Left renal cortex interstitium (tissue), 4 donors: ENCODE measurements at regions not wholly inside any gene's neighbourhood (a gene's known extent, or its start where the extent isn't known, plus 50 kb on each side); places are given as distances from the start of the nearest gene placed in this dataset.

Experiments used
- DNase-seq, 4 donors: peaks; one replicate each; pipeline ENCODE4 v3.0.0-alpha.2; 2013; ENCODE audit warnings: low read depth in 4 of 4, low spot score in 2 of 4, missing footprints in 1 of 4

DNA sequence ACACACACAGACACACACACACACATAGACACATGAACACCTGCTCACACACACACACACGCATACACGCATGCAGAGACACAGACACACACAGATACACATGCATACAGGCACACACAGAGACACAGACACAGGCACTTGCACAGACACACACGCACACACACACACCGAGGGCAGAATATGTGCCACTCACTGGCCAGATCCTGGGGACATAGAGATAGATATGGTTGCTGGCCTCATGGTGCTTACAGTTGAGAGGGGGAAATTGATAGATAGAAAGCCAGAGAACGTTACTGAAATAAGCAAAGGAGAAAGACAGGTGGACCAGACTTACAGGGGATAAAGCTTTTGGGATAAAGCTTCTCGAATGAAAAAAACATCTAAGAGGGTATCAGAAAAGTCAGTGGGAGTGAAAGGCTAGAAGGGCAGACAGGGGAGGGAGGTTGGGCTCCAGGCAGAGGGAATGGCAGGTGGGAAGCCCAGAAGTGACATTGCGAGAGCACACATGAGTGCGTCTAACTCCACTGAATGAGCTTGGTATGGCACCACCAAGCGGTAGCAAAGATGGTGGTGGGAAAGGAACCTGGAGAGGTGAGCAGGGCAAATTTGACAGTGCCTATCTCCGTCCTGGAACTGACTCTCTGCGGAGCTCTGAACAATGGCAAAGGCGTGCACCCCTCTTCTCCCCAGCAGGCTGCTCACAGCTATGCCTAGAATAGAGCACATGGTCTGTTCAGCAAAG is 390.1 kb upstream of the TRIB2 start:
- no peak for DNase-seq

DNA sequence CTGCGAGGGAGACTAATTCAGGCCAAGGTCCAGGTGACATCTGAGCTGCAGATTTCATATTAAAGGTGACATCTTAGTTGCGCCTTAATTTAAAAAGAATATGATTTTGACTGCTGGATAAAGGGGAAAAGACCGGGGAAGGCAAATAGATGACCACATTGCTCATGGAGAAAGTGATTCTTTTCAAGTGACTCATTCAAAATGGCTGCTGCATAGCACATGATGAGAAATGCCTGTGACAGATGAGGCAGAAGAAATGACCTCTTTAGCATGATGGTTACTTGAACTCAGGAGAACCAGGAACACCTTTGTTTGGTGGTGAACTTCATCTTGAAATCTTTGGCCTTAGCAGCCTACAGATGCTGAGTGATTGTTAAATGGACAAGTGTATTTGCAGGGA is 385.8 kb upstream of the TRIB2 start:
- no peak for DNase-seq

DNA sequence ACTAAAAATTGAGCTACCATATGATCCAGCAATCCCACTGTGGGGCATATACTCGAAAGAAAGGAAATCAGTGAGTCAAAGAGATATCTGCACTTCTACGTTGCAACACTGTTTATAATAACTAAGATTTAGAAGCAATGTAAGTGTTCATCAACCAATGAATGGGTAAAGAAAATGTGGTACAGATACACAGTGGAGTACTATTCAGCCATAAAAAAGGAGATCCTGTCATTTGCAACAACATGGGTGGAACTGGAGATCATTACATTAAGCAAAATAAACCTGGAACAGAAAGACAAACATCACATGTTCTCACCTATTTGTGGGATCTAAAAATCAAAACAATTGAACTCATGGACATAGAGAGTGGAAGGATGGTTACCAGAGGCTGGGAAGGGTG is 385.0 kb upstream of the TRIB2 start:
- no peak for DNase-seq

DNA sequence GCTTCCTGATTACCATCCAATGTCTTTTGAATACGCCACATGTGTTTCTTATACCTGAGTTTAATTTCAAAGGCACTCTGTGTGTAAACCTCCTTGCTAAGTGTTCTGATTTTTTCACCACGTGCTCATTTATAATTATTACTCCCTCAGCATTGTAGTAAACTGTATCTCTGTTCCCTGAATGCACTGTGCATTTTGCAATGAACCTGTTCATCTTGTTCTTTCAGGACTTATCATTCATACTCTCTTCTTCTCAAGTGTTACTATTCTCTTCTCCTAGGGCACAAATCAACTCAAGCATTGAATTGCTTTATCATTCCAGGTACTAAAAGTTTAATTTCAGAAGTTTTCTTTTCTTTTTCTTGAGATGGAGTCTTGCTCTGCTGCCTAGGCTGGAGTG is 383.4 kb upstream of the TRIB2 start:
- no peak for DNase-seq

DNA sequence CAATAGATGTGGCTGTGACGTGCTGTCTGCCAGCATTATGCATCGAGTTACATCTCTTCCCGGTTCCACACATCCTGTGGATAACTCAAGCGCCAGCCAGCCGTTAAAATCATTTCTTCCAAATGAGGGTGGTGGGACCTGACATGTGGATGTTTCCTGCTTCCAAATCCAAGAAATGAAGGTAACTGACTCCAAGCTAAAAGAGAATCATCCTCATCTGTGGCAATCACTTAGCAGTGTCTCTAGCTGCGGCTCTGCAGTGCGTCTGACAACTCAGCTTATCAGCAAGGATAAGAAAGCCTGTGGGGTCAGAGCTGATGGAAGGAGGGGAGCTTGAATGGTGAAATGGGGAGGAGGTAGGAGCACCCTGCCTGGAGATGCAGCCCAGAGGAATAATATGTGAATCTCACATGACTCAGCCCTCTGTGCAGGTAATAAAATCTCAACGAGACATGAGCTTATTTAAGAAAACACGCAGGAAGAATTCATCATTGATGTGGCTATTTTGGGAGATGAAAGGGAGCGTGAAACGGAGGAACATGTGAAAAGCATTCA is 382.2 kb upstream of the TRIB2 start:
- no peak for DNase-seq

DNA sequence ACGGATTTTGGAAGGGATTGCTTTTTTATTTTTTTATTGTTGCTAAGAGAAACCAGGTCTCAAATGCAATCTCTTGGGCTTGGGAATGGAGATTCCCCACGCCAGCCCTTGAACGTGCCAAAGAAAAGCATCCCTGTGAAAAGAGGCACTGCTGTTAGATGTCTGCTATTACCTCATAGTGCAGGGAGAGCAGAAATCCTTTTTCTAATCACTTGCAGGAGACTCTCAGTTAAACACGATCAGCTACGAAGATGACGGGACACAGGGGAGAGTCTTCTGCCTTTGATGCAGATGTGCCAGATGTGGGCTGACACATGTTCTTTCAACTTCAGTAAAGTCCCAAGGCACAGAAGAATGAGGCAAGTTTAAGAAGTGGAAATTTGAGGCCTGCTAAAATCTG is 381.6 kb upstream of the TRIB2 start:
- DNase-seq = no peak

DNA sequence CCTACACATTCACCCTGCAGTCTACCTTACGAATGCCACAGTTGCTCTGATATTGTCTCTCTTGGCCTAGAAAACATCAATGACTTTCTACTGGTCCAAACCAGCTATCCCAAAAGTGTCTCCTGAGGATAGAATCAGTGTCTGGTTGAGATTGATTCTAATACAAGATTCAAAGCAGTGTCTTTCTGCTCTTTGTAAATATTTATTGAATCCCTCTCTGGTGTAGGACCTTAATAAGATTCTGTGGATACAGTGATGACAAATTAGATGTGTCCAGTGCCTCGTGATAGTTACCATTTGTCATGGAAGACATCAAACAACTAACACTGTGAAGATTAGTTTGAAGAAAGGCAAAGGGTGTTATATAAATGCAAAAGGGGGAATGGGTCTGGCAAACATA is 380.7 kb upstream of the TRIB2 start:
- DNase-seq = no peak

DNA sequence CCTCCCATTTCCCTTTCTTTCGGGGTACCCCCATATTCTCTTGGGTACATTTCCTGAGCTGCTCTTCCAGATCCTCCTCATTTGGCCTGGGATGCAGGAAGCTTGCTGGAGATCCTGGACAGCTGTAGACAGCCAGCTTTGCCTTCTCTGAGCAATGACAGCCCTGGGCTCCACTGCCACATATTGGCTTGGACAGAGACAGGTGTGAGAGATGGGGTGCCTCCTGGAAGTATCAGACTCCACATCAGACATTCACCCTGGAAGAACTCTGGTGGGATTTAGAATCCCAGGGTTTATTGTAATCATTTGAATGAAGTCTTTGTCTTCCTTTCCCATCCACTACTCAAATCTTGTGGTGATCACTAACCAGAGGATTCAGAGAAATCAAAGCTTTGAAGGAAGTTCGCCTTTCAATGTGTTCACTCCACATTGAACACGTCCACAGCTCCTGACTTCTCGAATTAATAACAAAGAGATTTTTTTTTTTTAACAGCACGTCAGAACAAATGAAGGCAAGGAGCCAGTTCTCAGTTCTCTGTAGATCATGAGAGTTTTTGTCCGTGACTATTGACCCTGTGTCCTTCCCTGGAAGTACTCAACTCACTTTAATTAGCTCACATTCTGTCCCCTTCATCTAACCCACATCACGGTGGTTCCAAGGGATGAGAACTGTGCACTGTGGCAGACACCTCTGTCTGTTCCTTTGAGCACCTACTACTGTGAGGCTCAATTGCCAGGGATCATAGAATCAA is 377.6 kb upstream of the TRIB2 start:
- DNase-seq = no peak

DNA sequence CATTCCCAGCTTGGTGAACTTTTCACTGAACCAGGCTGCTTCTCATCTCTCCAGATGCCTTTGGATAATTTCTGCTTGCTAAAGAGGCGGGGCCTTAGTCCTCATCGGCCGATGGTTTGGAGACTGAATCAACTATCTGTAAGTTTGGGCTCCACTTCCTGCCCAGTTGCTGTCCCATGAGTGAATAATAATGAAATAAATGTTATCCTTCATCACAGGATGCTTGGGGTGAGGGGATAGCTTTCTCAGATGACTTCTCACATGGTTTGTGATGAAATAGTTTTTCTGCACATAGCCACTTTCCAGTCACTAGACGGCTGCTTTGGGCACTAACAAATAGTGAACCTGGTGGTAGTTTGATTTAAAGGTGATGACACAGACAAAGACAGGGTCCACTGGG is 376.6 kb upstream of the TRIB2 start:
- DNase-seq = no peak

DNA sequence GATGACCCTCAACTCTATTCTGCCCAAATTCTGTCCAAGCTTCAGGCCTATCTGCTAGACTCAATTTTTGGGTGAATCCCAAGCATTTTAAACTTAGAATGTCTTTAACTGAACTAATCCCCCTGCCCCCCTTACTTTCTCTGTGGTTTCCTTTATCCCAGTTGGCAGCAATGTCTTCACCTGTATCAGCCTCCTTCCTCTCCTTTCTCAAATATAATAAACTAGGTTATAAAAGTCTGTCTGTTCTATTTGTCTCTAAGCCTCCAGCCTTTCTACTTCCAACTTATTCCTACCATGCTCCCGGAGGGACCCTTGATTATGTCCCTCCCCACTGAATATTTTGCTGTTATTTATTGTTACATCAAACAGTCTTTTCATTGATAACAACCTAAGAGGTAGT is 375.5 kb upstream of the TRIB2 start:
- no peak for DNase-seq

DNA sequence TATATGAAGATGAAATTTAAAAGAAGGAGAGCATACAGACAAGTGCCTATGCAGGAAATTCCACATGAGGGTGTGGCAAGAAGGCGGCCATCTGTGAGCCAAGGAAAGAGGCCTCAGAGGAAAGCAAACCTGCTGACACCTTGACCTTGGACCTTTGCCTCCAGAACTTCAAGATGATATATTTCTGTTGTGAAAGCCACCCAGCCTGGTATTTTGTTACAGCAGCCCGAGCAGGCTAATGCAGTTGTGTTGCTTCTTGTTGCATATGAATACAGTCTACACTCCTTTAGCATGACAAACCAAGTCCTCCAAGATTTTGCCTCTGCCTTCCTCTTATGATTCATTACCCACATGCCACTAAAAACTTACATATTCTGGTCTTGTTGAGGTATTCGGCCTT is 374.8 kb upstream of the TRIB2 start:
- DNase-seq = no peak

DNA sequence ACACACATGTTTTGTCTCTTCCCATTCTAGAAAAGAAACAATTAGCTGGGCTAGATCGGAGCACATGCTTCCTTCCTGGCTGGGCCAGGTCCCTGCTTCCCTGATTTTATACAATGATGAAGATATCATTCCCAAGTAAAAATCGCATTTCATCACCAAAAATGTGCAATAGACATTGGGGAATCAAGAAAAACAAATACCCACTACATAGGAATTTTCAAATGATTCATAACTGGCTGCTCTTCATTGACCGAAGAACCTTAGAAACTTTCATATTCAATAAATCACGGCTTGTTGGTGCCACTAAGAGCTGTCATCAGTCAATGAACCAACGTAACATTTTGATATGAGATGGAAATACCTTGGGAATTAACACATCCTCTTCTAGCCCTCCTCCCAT is 373.6 kb upstream of the TRIB2 start:
- DNase-seq = no peak

DNA sequence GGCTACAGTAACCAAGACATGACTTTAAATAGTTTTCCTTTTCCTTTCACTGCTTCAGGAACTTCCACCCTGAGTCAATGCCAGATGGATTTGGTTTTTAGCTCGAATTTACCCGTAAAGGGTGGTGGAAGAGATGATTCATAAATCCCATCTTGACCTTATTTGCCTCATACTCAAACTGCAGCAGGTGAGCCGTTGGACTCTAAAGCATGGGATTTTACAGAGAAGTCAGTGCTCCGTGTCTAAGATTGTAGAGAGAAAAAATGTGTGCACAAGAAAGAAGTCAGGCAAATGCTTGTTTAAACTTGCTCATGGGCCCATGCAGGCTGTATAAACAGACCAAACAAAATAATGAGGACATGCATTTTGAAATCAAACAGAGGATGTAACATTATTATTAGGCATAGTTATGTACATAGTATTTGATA is 369.7 kb upstream of the TRIB2 start:
- DNase-seq = no peak

DNA sequence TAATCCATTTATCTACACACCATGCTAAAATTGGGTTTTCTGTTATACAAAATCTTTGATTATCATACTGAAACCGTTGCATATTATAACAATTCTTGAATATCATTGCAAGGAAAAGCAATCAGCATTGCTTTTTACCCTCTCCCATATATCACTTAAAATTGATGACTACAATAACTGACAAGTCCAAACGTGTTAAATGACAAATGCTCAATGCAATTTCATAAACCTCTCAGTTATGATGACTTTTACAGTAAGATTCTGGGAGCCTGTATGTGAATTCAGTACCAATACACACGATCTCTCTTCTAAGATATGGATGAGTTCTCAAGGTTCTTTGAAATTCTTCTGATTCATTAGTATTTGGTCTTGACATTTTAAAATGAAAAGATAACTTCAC is 368.5 kb upstream of the TRIB2 start:
- no peak for DNase-seq

DNA sequence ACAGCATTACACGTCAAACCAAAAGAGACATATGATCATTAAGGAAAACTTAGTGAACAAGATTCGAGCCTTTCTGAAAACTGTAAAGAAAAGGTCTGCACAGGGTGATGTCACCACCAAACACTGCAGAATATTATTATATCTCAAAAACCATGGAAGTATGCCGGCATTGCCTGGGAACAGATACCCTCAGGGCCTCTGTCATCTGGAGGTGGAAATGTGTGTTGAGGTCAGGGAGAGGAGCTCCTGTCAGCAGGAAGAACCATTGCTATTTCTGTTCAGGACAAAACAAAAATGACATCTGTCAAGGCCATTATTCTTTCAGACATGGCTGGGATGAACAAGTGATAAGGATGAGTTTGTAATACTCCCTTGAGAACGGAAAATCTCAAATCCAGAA is 365.9 kb upstream of the TRIB2 start:
- no peak for DNase-seq

DNA sequence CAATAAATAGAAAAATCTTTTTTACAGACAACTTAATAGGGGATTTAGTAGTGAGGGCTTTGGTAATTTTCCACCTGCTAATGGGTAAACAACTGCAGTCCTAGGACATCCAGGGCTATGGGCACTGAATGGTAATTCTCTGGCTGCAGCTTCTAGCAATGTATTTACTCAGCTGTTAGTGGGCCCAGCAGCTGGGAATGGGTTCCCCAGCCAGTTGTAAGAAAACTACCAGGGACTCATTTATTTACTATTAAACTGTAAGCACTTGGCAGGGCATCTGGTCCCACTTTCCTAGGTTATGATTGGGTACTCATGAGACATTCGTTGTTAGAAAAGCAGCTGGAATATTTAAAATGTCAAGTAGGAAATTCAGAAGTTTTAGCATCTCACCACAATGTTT is 363.8 kb upstream of the TRIB2 start:
- DNase-seq = peak in 1 of 4 donors; percentile 3

DNA sequence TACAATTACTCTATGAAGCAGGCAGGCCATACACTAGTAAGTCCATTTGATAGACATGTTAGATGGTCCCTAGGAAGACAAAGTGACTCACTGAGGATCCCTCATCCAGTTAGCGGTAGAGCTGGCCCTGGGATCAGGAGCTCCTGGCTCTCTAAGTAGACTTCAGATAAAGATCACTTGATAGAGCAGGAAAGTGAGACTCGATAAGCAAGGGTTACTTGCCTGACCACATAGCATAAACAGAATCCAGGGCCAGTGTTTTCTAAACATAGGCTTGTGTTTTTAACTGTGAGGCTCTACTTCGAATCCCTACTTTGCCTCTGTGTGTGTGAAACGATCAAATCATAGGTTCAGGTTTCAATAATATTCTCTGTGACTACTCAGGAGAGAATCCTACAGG is 355.2 kb upstream of the TRIB2 start:
- no peak for DNase-seq

DNA sequence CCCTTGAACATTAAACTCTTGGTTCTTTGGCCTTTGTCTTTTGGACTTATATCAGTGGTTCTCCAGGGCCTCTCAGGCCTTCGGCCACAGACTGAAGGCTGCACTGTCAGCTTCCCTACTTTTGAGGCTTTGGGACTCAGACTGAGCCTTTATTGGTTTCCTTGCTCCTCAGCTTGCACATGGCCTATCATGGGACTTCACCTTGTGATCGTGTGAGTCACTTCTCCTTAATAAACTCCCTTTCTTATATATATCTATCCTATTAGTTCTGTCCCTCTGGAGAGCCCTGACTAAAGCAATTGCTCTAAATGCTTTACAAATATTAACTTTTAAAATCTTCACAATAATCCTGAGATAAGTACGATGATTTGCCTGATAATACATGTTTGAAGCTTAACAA is 353.6 kb upstream of the TRIB2 start:
- DNase-seq = no peak

DNA sequence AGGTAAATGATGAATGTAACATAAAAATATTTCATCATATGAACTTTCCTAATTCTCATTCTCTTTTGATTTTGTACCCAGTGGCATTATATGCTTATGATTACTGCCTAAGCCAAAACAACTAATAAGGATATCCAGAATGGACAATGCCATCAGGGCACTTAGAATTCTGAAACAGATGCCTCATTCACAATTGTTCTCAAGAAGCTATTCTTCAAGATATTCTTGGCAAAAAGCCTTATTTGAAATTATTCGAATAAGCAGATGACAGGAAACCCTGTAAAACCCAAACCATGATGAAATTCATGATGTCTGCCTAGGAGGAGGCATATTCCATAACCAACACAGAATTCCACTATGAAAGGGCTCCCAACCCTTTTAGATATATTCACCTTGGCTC is 353.2 kb upstream of the TRIB2 start:
- DNase-seq = no peak

DNA sequence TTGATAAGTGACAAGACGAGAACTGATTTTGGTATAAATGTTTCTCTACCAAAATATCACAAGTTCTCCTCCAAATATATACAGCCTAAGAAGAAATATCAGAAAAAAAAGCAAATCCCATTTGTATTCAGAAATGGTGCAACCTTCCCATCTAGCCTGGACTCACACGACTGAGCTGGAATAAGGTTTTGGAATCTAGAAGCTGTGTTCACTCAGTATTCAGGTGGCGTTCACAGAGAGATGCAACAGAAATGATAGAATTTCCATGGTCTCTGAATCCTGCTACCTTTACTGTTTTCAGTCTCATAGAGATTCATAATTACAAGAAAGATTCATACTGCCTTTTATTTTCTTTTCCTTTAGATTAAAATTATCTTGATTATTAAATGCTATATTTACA is 347.2 kb upstream of the TRIB2 start:
- no peak for DNase-seq

DNA sequence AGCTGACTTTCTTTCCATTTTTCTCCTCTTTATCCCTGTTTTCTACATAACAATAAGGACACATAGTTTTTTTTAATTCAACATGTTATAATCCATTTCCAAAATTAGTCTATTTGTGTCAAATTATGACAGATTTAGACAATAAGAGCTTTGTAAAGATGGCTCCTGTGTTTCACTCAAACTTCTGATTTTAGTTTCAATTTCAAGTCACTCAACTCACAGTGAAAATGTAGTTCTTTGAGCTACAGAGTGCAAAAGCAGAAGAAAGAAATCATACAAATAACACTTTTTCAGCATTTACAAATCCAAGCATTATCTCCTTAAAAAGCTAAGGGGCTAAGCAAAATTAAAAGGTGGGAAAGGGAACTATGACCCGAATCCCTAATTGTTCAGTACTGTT is 340.7 kb upstream of the TRIB2 start:
- DNase-seq = no peak

DNA sequence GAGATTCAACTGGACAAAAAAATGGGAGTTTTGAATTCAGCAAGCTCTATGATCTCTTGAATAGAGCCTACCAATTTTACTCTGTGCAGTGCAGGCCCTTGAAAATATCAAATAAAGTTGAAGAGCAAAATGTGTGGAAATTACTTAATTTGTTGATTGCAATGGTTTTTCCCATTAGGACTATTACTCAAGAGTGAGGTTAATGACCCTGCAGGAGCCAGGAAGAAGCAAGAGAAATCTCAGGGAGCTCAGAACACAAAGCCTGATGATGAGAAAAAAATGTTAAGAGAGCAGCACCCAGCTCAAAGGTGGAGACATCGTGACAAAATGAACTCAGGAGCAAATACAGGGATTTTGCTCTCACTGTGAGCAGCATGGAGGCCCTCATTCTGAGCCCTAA is 337.6 kb upstream of the TRIB2 start:
- no peak for DNase-seq
